ENCODE measurements at regions not wholly inside any gene's neighbourhood (a gene's known extent, or its start where the extent isn't known, plus 50 kb on each side); places are given as distances from the start of the nearest gene placed in this dataset.

DNA sequence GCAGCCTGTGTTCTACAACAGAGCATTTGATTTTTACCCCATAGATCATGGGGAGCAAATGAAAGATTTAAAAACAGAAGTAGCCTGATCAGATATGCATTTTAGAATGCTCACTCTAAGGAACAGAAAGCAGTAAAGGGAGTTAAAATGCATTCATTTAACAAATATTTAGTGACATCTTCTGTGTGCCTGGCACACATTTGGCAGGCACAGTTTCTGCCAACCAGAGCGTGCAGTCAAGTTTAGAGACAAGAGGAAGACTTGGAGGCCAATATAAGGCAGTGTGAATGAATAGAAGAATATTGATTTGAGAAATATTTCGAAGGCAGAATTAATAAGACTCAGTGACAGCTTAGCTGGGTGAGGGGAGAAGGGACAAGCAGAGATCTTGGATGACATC is 210.1 kb downstream of the KDR start:
- DNase-seq, result no peak

DNA sequence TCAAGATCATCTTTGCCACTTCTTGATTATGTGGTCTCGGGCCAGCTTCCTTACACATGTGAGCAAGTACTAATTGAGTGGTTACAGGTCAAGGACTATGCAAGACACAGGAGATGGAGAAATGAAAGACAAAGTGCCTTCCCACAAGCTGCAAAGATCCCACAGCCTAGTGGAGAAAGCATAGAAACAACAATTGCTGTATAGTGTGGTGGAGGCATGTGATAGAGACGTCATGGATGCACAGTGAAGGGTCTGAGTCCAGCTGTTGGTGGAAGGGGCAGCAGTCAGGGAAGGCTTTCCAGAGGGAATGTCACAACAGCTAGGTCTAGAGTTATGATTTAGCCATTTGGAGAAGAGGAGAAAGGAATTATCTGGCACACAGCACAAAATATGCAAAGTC is 210.6 kb downstream of the KDR start:
- DNase-seq, result no peak

DNA sequence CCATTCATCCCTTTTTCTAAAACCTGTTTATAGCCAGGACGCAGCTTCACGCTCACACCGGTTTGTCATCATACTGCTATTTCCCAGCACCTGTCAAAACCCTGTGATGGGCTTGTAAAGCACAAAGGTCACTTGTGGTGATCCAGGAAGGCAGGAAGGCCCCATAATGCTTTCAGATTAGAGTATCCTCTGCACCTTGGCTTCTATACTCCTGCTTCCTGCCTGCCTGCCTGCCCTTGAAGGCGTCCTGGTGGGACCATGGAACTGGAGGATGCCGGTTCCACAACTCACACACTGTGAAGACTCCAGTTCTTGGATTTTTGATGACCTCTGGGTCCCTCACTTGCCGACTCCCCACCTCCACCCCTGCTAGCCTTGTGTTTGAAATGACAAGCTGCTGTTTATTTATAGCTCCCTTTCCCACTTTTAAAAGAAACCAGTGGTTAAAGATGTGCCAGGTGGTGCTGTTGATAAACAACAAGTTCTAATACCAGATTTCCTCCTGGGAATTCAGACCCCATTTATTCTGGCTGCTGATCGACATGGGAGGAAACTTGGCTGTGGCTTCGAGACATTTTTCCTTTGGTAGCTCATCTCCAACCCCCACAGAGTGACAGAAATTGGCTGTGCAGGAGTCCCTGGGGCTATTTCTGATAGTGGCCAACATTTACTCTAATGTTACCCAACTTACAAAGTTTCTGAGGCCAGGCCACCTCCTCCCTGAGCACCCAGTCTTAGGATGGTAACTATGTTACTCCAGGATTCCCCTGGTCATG is 211.5 kb downstream of the KDR start:
- no peak for DNase-seq

DNA sequence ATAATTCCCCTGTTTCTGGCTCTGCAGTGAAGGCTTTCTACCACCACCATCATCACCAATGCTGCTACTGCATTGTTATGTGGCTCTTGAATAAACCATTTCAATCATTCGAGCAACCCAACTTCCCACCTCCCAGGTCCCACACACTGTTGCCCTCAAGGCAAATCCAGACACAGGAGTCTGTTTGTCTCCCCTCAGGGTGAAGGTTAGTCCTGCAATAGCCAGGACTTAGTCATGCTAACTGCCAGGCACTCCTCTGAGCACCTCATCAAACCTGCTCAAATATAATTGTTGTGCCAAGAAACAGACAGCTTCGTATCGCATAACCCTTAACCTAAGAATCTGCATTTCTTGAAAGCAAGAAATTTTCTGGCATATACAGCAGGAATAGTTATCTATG is 213.2 kb downstream of the KDR start:
- no peak for DNase-seq

DNA sequence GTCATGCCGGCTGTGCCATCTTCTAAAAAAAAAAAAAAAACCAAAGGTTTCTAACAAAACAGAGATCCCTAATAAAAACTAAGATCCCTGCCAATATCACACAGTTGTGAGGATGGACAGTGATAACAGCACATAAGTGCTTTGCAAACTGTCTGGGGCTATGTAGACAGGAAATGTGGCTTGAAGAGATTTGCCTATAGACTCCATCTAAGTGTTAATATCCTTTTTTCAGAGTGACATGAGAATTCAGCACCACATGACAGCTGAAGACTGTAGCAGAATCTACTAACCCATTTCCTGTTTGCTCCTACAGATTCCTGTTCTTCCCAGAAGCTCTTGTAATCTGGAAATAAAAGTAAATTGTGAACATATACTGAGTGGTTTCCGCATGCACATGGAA is 215.4 kb downstream of the KDR start:
- peak; percentile 60 for DNase-seq

DNA sequence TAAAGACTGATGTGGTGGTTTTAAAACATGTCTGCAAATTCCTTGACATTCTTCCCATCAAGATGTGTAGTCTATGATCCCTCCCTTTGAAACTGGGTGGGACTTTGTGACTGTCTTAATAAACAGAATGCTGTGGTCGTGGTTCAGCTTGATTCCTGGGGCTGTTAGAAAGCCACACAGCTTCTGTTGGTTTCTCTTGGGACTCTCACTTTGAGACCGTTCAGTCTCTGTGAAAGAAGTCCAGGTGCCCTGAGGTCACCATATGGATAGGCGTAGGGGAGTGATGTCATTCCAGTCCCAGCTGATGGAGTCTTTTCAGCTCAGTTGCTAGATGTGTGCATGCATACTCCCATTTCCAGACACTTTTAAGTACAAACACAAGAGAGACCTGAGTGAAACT is 216.6 kb downstream of the KDR start:
- DNase-seq, result no peak

DNA sequence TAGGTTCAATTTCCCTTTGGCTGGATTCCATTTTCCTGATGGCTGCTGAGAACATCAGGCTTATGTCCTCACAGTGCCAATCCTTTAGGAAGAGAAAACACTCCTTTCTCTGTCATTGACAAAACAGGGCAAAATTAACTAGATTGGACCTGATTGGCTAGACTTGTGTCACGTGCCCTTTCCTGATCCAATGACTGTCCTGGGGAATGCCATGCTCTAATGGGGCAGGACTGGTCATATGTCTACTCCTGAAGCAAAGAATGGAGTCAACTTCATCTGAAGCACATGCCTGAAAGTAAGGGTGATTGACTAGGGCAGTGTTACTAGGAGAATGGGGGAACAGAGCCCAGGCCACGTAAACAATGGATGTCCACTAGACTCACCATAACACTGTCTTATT is 220.4 kb downstream of the KDR start:
- DNase-seq, result no peak

DNA sequence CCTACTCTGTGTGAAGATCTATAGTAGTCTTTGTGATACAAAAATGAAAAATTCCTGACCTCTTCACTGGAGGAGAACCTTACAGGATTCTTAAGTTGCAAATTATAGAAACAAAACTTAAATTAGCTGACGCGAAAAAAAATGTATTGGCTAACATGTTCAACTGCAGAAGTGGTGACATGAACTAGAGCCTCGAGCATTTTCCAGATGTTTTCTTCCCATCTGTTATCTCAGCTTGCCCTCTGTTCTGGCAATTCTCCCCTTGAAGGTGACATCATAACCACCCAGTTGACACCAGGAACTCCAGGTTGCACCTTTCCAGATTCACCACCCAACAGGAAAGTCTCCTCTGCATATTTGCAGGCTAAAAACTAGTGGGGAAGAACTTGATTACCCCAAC is 222.4 kb downstream of the KDR start:
- no peak for DNase-seq

DNA sequence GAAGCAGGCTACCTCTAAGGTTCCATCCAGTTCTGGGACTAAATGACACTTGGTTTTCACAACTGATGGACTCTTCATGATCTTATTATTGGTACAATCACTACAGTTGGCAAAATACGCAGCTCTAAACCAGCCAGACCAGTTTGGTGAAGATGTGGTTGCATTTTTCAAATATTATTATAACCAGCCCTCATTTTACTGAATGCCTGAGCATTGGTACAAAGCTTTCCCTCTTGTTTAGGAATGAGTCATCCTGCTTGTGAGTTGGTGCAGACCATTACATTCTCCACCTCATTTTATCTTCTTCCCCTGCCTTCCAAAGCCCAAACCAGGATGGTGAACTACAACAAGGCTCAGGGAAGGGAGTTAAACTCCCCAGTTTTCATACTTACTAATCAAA is 223.1 kb downstream of the KDR start:
- no peak for DNase-seq

DNA sequence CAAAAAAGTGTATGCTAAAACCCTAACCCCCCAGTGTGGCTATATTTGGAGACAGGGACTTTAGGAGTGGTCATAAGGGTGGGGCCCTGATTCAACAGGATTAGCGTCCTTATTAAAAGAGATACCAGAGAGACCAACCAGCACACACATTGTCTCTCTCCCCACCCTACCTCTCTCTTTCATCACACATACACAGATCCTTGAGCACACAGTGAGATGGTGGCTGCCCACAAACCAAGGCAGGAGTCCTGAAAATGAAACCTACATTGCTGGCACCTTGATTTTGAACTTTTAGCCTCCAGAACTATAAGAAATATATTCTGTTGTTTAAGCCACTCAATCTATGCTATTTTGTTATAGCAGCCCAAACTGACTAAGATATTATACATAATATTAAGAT is 224.2 kb downstream of the KDR start:
- no peak for DNase-seq

DNA sequence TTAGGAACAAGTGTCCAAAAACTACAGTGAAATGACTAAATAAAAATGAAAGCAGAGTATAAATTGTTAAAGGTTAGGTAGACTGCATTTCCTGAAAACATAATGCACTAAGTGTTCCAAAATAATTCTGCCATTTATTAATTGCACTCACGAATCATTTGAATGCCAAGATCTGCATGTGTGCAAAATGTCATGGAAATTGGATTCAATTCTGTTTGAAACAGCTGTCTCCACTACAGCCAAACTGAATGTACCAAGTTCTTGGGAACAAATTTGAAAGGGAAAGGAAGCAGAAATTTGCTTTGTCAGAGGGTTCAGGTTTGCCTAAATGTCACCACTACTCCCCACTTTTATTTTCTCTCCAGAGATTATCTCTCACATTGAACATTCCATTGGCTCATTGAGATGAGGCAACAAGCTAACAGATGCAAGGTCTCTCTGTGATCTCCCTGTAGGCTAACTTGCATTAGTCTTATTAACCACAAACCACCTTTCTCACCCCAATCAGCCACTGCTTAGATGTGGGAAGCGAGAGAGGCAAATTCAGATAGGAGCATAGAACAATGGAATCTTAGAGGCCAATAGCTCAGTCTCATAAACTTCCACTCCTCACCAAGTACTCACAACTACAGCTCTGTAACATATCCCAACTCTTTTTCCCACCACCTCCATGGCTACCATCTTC is 226.6 kb downstream of the KDR start:
- DNase-seq, result peak; percentile 18

DNA sequence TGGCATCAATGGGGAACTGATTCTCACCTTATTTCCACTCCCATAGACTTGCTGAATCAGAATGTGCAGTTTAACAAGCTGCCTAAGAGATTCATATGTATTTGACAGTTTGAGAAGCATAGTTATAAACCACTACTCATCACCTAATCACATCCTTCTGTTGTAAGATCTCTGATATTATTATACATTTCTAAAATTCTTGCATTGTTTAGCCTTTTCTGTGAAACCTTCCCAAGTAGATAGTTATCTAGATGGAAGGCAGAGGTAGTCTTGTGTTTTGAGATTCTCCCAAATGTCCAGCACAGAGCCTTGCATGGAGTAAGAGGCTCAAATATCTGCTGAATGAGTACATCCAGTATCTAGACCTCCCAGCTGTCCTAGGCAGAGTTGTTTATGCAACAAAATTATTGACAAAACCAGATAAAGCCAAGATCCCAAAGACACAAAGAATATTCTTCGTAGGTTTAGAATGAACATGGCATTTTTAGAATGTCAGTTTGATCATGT is 227.3 kb downstream of the KDR start:
- DNase-seq, result no peak

DNA sequence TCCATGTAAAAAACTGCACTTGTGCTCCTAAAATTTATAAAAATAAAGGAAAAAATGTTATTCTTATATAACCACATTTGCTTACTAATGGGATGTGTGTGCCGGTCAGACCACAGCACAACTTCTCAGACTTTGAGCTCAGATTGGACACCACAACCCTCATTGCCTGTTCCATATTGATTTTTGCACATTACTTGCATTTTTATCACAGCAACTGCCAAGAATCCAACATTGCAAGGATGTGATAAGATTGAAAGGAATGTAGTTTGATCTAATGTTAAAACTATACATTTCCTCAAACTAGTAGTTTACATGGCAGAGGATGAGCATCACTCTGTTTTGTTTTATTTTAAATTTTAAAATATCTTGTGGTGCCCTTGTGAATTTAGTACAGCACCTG is 227.8 kb downstream of the KDR start:
- no peak for DNase-seq

DNA sequence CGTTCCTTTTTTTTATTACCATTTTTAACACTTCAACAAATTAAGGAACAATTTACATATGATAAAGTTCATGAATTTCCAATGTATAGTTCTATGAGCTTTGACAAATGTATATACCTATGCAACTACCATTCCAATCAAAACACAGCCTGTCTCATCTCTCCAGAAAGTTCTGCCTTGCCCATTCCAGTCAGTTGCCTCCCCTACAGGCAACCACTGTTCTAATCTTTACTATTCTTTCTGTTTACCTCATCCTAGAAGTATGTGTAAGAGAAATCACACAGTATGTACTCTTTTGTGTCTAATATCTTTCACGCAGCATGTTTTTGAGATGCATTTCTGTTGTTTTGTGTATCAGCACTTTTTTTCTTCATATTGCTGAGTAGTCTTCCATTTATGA is 224.9 kb downstream of the KIT start:
- DNase-seq, result no peak

DNA sequence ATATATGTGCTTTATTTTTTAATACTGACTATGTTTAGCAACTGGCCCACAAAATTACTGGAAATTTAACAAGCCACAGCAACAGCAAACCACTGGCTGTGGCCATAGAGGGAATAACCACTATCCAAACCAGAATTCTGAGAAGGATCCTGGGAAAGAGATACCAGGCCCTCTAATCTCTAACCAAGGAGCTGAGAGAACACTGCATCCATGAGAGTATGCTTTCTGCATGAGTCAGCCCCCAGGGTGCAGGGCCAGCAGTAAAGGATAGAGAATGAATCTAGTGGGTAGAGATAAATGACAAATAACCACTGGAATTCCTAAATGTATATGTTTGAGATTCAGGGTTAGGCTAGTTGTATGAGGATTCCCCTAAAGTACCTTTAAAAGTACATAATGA is 221.8 kb downstream of the KIT start:
- DNase-seq, result no peak

DNA sequence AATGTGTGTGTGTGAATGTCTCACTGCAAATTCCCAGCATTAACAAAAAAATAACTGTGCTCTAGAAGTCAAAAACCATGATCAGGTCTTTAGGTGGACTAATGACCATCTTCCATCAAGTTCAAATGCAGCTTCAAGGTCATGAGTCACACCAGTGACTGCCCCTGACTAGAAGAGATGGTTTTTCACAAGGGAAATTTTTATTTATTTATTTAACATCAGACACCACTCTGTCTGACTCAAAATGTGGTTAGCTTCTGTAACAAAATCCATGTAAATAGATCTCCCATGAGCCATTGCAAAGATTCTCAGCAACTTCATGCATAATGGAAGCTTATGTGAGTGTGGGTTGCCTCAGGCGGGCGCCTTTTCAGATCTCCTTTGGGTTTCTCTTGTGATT is 219.2 kb downstream of the KIT start:
- no peak for DNase-seq

DNA sequence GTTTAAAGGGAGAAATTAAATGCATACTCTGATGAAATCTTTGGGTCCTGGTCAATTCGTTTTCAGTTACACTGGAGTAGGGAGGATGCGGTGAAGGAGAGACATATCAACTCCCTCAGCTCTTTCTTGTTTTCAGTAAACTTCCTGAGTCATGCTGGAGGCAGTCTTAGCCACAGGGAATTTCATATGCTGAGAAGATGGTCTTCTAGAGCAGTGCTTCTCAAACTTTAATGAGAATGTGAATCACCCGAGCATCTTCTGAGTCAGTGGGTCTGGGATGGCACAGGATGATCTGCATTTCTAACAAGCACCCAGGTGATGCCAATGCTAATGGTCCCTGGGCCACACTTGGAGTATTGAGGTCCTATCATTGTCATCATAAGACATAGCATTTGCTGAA is 214.5 kb downstream of the KIT start:
- DNase-seq, result no peak

DNA sequence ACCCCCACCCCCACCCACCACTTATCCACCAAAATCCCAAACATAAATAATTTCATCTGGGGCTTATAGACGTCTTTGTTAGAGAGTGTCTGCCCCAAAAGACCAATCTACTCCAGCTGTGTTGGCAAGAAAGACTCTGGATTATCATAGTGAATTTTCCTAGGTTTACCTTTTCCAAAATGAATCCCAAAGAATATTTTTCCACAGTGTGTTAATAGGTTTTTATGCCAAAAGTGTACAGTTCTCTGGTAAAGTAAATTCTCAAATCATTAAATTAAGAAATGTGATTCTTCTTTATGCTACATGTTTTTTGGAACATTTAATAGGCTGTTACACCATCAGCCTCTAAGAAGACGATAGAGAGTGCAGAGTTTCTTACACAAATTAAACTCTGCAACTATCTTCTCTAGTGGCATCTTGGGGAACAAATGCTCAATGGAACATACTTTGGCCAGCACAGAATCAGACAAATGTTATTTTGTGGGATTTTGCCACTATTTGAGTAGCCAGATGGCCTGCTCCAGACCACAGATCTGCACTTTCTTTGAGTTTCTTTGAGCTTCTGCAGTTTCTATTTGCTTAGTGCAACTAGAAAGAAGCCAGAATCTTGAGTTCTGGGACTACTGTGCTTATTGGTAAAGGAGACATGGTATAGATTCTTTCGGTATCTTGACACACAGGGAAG is 206.0 kb downstream of the KIT start:
- DNase-seq, result no peak

DNA sequence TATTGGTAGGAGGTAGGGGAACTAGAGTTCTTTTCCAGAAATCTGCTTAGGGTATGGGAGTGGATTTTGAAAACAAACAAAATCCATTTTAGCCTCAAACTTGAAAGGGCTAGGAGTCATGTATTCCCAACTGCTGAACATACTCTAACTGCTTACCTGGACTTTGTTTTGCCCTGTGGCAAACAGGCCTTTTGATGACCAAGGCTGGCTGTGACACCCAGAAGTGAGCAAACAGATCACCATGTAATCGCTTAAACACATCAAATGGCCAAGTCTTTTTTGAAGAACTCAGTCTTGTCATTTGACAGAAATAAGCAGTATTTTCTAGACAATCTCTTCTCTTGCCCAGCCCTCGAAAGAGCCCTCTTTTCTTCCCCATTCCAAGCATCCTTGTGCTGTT is 203.4 kb downstream of the KIT start:
- no peak for DNase-seq

DNA sequence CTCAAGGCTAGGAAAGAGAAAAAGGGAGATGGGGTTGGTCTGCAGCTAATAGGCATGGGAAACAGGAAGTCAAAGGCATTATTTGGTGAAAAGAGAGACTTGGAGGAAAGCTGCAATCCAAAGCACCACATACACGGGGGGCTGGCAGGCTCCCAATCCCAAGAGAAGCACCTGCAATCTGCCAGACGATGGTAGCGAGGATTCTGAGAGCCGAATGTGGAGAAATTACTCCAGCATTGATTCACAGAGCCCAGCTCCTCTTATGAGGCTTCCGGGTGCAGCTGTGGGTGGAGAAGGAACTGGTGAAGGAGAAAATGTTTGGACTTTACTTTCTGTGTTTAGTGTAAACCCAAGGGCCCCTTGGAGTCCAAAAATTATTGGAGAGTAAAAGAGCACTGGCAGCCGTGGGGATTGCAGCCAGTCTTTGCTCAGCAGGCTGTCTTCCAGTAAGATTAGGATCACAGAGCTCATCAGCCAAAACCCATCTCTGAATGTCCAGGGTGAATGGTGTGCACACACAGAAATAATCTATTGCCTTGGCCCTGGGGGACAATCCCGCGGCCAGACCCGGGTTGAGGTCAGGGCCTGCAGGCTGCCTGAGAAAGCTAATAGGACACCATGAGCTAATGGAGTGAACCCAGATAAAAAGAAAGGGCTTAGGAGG is 197.6 kb downstream of the KIT start:
- DNase-seq, result no peak

DNA sequence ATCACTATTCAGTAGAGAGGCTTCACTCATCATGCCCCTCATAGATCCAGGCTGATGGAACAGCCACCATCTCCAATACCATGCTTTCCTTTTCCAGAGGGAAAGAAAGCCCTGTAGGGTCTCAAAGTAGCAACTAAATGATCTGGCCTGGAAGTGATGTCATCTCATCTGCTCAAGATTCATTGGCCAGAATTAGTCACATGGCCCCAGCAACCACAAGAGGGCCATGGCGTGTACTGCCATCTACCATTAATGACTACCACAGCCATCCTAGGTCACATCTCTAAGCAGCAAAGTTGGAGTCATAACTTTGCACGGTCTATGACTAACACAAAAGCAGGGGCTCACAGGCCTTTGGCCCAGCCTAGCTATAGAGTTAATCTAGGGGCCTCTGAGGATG is 194.8 kb downstream of the KIT start:
- DNase-seq, result no peak

DNA sequence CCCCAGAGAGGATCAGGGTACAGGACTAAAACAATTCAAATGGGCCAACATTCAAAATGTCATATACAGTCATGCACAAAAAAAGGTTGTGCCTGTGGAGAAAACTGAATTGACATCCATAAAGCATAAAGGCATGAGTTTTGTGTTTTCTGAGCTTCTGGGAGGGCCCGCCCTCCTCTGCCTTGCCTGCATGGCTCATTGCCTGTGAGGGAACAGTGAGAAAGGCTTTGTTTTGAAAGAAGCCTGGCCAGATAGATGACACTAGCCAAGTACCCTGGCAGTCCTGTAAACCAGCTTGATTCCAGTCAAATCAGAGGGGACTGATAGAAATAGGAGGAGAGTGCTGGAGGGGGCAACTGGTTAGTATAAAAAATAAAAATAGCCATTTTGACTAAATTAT is 194.3 kb downstream of the KIT start:
- no peak for DNase-seq

DNA sequence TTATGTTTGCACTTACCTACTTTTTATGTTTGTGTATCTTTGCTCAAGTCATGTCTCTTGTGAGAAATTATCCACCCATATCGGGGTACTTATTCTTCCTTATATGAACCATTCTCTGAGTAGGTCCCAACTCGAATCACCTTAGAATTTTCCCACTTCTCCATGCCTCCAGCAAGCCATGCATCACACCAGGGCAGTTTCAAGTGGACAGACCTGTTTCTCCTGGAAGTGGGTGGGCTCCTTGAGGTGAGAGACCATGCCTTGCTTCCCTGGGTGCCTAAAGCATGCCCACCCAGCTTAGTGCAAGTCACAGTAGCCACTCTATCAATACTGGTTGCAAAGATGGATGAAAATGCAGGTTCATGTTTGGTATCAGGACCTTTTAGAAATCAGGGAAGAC is 187.2 kb downstream of the KIT start:
- no peak for DNase-seq

DNA sequence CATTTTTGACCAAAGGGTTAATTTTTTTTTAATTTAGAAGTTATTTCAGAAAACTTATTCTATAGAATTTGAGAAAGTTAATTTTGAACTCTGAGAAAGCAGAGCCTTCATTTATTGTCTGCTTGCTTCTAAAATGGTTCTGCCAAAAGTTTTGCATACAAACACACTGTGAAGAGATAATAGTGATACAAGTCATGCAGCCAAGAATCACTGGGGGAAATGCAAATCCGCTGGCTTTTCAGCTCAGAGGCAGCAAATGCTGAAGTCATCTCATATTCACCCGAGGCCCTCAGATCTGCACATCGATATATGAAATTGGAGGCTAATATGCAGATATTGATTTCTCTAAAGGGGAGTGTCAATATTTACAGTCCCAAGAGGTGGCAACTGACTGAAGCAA is 186.2 kb downstream of the KIT start:
- DNase-seq, result no peak
